ENCODE measurements at regions not wholly inside any gene's neighbourhood (a gene's known extent, or its start where the extent isn't known, plus 50 kb on each side); places are given as distances from the start of the nearest gene placed in this dataset.

DNA sequence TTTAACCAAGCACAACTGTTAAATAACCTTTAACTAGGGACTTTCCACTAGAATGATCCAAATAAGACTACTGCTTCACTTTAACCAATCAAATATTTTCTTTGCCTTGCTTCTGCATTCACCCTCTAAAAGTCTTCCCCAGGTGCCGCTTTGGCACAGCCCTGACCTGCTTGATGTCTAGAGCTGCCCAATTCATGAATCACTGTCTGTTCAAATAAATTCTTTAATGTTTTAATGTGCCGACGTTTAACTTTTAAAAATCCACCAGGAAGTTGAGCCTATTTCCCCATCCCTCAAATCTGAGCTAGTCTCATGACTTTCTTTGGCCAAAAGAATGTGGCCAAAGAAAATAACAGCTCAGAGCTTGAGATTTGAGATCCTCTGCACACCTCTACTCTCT lies 277.8 kb upstream of the SOX9 start:
- no peak for TF ChIP-seq CTCF (conservative IDR thresholded peaks at IDR 0.05)
- TF ChIP-seq ZFX (IDR thresholded peaks at IDR 0.05): no peak
